Gastrocnemius medialis (tissue), 4 donors: ENCODE measurements at regions not wholly inside any gene's neighbourhood (a gene's known extent, or its start where the extent isn't known, plus 50 kb on each side); places are given as distances from the start of the nearest gene placed in this dataset.

Experiments used
- POLR2A ChIP-seq, 2 donors: fragments of 450-650 bp; IDR thresholded peaks; one replicate each; pipeline ENCODE4 v1.6.1; 2017; ENCODE audit warnings: antibody characterized with exemption in 2 of 2, mild to moderate bottlenecking in 2 of 2, moderate library complexity in 2 of 2
- TF ChIP-seq, protein P1 (sequence below), 5 experiments: fragments of 450-650 bp in 3 of 5; fragments of 200-600 bp in 2 of 5; sonication (generic) in 2 of 5; IDR thresholded peaks in 4 of 5; conservative IDR thresholded peaks in 1 of 5; 1 replicate in 4 of 5; 2 replicates in 1 of 5; pipeline ENCODE4 v1.5.1; 2016 to 2019; ENCODE audit warnings: antibody characterized with exemption in 5 of 5, mild to moderate bottlenecking in 3 of 5, moderate library complexity in 3 of 5

GRCh38 chr18:5051207-5051606, 145.8 kb downstream of the AKAIN1 start:
- TF ChIP-seq, protein P1, sequence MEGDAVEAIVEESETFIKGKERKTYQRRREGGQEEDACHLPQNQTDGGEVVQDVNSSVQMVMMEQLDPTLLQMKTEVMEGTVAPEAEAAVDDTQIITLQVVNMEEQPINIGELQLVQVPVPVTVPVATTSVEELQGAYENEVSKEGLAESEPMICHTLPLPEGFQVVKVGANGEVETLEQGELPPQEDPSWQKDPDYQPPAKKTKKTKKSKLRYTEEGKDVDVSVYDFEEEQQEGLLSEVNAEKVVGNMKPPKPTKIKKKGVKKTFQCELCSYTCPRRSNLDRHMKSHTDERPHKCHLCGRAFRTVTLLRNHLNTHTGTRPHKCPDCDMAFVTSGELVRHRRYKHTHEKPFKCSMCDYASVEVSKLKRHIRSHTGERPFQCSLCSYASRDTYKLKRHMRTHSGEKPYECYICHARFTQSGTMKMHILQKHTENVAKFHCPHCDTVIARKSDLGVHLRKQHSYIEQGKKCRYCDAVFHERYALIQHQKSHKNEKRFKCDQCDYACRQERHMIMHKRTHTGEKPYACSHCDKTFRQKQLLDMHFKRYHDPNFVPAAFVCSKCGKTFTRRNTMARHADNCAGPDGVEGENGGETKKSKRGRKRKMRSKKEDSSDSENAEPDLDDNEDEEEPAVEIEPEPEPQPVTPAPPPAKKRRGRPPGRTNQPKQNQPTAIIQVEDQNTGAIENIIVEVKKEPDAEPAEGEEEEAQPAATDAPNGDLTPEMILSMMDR (IDR thresholded peaks at IDR 0.05 in 4 of 5, conservative IDR thresholded peaks at IDR 0.05 in 1 of 5), result no peak
- TF ChIP-seq POLR2A (IDR thresholded peaks at IDR 0.05), result no peak
